ENCODE measurements at regions not wholly inside any gene's neighbourhood (a gene's known extent, or its start where the extent isn't known, plus 50 kb on each side); places are given as distances from the start of the nearest gene placed in this dataset.

- Histone ChIP-seq H3K9me3 (replicated peaks; ENCODE audit: control insufficient read depth, insufficient read depth, low read length) (no peaks in the 10 kb centered on the region), H2AFZ (ENCODE audit: low read depth, low read length) (no peak overlapping the region), H3K27ac (ENCODE audit: insufficient read depth, low read depth, low read length) (no peak overlapping the region), H4K20me1 (replicated peaks; ENCODE audit: control insufficient read depth, extremely low read depth, insufficient read depth, low read length) (no peaks in the 10 kb centered on the region), H3K36me3 (ENCODE audit: control insufficient read depth in 2 of 2, extremely low read depth in 1 of 2, insufficient read depth in 2 of 2, low read length in 2 of 2) (no peaks in the 10 kb centered on the region), H3K4me3 (replicated peaks in 1 of 3; ENCODE audit: insufficient read depth in 1 of 3, low read depth in 1 of 3, low read length in 3 of 3) (no peak overlapping the region), H3K9me1 (replicated peaks; ENCODE audit: control insufficient read depth, extremely low read depth, insufficient read depth, low read length) (no peaks in the 10 kb centered on the region), H3K4me1 (ENCODE audit: control insufficient read depth, extremely low read depth, insufficient read depth, low read length) (no peaks in the 10 kb centered on the region), H3K4me2 (ENCODE audit: insufficient read depth, low read length) (no peak overlapping the region), H3K9ac (replicated peaks; ENCODE audit: extremely low read depth, insufficient read depth, low read length) (no peak overlapping the region), H3K27me3 (ENCODE audit: control insufficient read depth in 2 of 2, insufficient read depth in 2 of 2, low read length in 2 of 2) (no peaks in the 10 kb centered on the region), H3K79me2 (ENCODE audit: control insufficient read depth, insufficient read depth, low read length) (no peaks in the 10 kb centered on the region)
- FAIRE-seq (no peak), DNase-seq (ENCODE audit: low read depth, low spot score) (no peak)
- ChIA-PET CTCF (no interaction called here), POLR2A (no interaction called here)
- no TSS peak for BruUV-seq (replicated peaks)
- TF ChIP-seq EZH2 (IDR thresholded peaks at IDR 0.05; ENCODE audit: borderline replicate concordance, low read depth, low read length, severe bottlenecking) (no peak), POLR2AphosphoS5 (IDR thresholded peaks at IDR 0.05; ENCODE audit: insufficient read depth, low read depth, low read length) (no peak), MYC (IDR thresholded peaks at IDR 0.05; ENCODE audit: low read depth, low read length) (no peak), MAX (IDR thresholded peaks at IDR 0.05; ENCODE audit: insufficient read depth, insufficient read length) (no peak), GATA2 (IDR thresholded peaks at IDR 0.05; ENCODE audit: insufficient read depth, insufficient read length, low read depth, low read length) (no peak), JUN (IDR thresholded peaks at IDR 0.05; ENCODE audit: borderline replicate concordance, insufficient read depth, insufficient read length, low read depth) (no peak), POLR2A (IDR thresholded peaks at IDR 0.05; ENCODE audit: low read depth, low read length) (no peak), FOS (IDR thresholded peaks at IDR 0.05; ENCODE audit: borderline replicate concordance, insufficient read depth, low read length) (no peak)
- dilution Hi-C loops (cut with MboI; ENCODE audit: extremely low pct_ligation_motif_present, low sequenced_read_pairs) (no loop called here), intact Hi-C loops (cut with micrococcal nuclease) (no loop called here)
Measured at GRCh38 chr18:47501946-47502345, 250.5 kb upstream of the SKOR2 start.

- no peaks in the 10 kb centered on the region for H3K27me3 ChIP-seq (ENCODE audit: control insufficient read depth in 2 of 2, insufficient read depth in 2 of 2, low read length in 2 of 2)
- no peak overlapping the region for H3K9ac ChIP-seq (replicated peaks; ENCODE audit: extremely low read depth, insufficient read depth, low read length)
- no peak for FAIRE-seq
- H3K9me1 ChIP-seq (replicated peaks; ENCODE audit: control insufficient read depth, extremely low read depth, insufficient read depth, low read length) = no peaks in the 10 kb centered on the region
- no peak for DNase-seq (ENCODE audit: low read depth, low spot score)
- no TSS peak for BruUV-seq (replicated peaks)
- no peak overlapping the region for H3K4me3 ChIP-seq (replicated peaks in 1 of 3; ENCODE audit: insufficient read depth in 1 of 3, low read depth in 1 of 3, low read length in 3 of 3)
- POLR2A ChIA-PET = no interaction called here
- H3K4me2 ChIP-seq (ENCODE audit: insufficient read depth, low read length) = no peak overlapping the region
- no peaks in the 10 kb centered on the region for H4K20me1 ChIP-seq (replicated peaks; ENCODE audit: control insufficient read depth, extremely low read depth, insufficient read depth, low read length)
- TF ChIP-seq GATA2 (IDR thresholded peaks at IDR 0.05; ENCODE audit: insufficient read depth, insufficient read length, low read depth, low read length) = no peak
- no peak for TF ChIP-seq POLR2A (IDR thresholded peaks at IDR 0.05; ENCODE audit: low read depth, low read length)
- TF ChIP-seq POLR2AphosphoS5 (IDR thresholded peaks at IDR 0.05; ENCODE audit: insufficient read depth, low read depth, low read length) = no peak
- no peak overlapping the region for H3K27ac ChIP-seq (ENCODE audit: insufficient read depth, low read depth, low read length)
- H3K36me3 ChIP-seq (ENCODE audit: control insufficient read depth in 2 of 2, extremely low read depth in 1 of 2, insufficient read depth in 2 of 2, low read length in 2 of 2) = no peaks in the 10 kb centered on the region
- dilution Hi-C loops (cut with MboI; ENCODE audit: extremely low pct_ligation_motif_present, low sequenced_read_pairs) (no loop called here), intact Hi-C loops (cut with micrococcal nuclease) (no loop called here)
- H3K9me3 ChIP-seq (replicated peaks; ENCODE audit: control insufficient read depth, insufficient read depth, low read length) = no peaks in the 10 kb centered on the region
- H3K4me1 ChIP-seq (ENCODE audit: control insufficient read depth, extremely low read depth, insufficient read depth, low read length) = no peaks in the 10 kb centered on the region
- no peak overlapping the region for H2AFZ ChIP-seq (ENCODE audit: low read depth, low read length)
- H3K79me2 ChIP-seq (ENCODE audit: control insufficient read depth, insufficient read depth, low read length) = no peaks in the 10 kb centered on the region
- CTCF ChIA-PET = no interaction called here
Measured at GRCh38 chr18:47500930-47501329, 249.5 kb upstream of the SKOR2 start.
